ENCODE measurements at regions not wholly inside any gene's neighbourhood (a gene's known extent, or its start where the extent isn't known, plus 50 kb on each side); places are given as distances from the start of the nearest gene placed in this dataset.
"Not testable (repeated sequence)": the region's sequence is repeated elsewhere in the genome, so short reads cannot be mapped to it uniquely, and the experiment has no call there.

- Histone ChIP-seq H3K27ac (ENCODE audit: low read depth, low read length, poor library complexity, severe bottlenecking) (no peak overlapping the region), H3K4me1 (ENCODE audit: insufficient read depth, low read length, severe bottlenecking) (no peaks in the 10 kb centered on the region)
These were observed 268.8 kb downstream of the ADGRD1 start for GRCh38 chr12:131222329-131223139.

GRCh38 chr12:131223171-131223761, 269.6 kb downstream of the ADGRD1 start:
- H3K4me3 ChIP-seq (ENCODE audit: low read depth, low read length, poor library complexity, severe bottlenecking): no peak overlapping the region
- no peaks in the 10 kb centered on the region for H3K36me3 ChIP-seq (ENCODE audit: insufficient read depth, low read length)
- H3K4me1 ChIP-seq (ENCODE audit: insufficient read depth, low read length, severe bottlenecking): no peaks in the 10 kb centered on the region
- H3K9ac ChIP-seq (ENCODE audit: low read length): no peak overlapping the region
- no peak overlapping the region for H3K4me2 ChIP-seq (ENCODE audit: low read length)
- no peaks in the 10 kb centered on the region for H3F3A ChIP-seq (ENCODE audit: insufficient read depth, low read length)
- no peak overlapping the region for H3K27ac ChIP-seq (ENCODE audit: low read depth, low read length, poor library complexity, severe bottlenecking)
- no peaks in the 10 kb centered on the region for H3K9me3 ChIP-seq (ENCODE audit: low read length)
- TF ChIP-seq CTCF (IDR thresholded peaks at IDR 0.05; ENCODE audit: low read length): no peak
- TF ChIP-seq EZH2 (IDR thresholded peaks at IDR 0.05; ENCODE audit: borderline replicate concordance, low read length): no peak
- no peaks in the 10 kb centered on the region for H3K79me2 ChIP-seq (ENCODE audit: insufficient read depth, low read length)
- no peaks in the 10 kb centered on the region for H3K27me3 ChIP-seq (ENCODE audit: insufficient read depth, low read length)
- H3K9me2 ChIP-seq (ENCODE audit: low read depth, low read length): no peaks in the 10 kb centered on the region
- no peaks in the 10 kb centered on the region for H4K20me1 ChIP-seq (ENCODE audit: insufficient read depth, low read length)
- H2AFZ ChIP-seq (ENCODE audit: low read length): no peak overlapping the region

More at GRCh38 chr12:131222329-131223139, 268.8 kb downstream of the ADGRD1 start:
- Histone ChIP-seq H4K20me1 (ENCODE audit: insufficient read depth, low read length) (no peaks in the 10 kb centered on the region), H3K4me3 (ENCODE audit: low read depth, low read length, poor library complexity, severe bottlenecking) (no peak overlapping the region), H3K79me2 (ENCODE audit: insufficient read depth, low read length) (no peaks in the 10 kb centered on the region), H2AFZ (ENCODE audit: low read length) (no peak overlapping the region), H3K27me3 (ENCODE audit: insufficient read depth, low read length) (no peaks in the 10 kb centered on the region), H3K9me3 (ENCODE audit: low read length) (no peaks in the 10 kb centered on the region), H3K9ac (ENCODE audit: low read length) (no peak overlapping the region), H3K36me3 (ENCODE audit: insufficient read depth, low read length) (no peaks in the 10 kb centered on the region), H3K4me2 (ENCODE audit: low read length) (no peak overlapping the region), H3F3A (ENCODE audit: insufficient read depth, low read length) (no peaks in the 10 kb centered on the region), H3K9me2 (ENCODE audit: low read depth, low read length) (no peaks in the 10 kb centered on the region)
- TF ChIP-seq EZH2 (IDR thresholded peaks at IDR 0.05; ENCODE audit: borderline replicate concordance, low read length): no peak

GRCh38 chr12:131223791-131224225, 270.1 kb downstream of the ADGRD1 start:
- Histone ChIP-seq H3K27ac (ENCODE audit: low read depth, low read length, poor library complexity, severe bottlenecking) (no peak overlapping the region), H3K9ac (ENCODE audit: low read length) (no peak overlapping the region), H3K4me3 (ENCODE audit: low read depth, low read length, poor library complexity, severe bottlenecking) (no peak overlapping the region), H2AFZ (ENCODE audit: low read length) (no peak overlapping the region), H3K9me3 (ENCODE audit: low read length) (no peaks in the 10 kb centered on the region), H3K27me3 (ENCODE audit: insufficient read depth, low read length) (no peaks in the 10 kb centered on the region), H3K9me2 (ENCODE audit: low read depth, low read length) (no peaks in the 10 kb centered on the region), H3K4me2 (ENCODE audit: low read length) (no peak overlapping the region), H3K79me2 (ENCODE audit: insufficient read depth, low read length) (no peaks in the 10 kb centered on the region), H4K20me1 (ENCODE audit: insufficient read depth, low read length) (no peaks in the 10 kb centered on the region), H3K36me3 (ENCODE audit: insufficient read depth, low read length) (no peaks in the 10 kb centered on the region), H3F3A (ENCODE audit: insufficient read depth, low read length) (no peaks in the 10 kb centered on the region), H3K4me1 (ENCODE audit: insufficient read depth, low read length, severe bottlenecking) (no peaks in the 10 kb centered on the region)
- TF ChIP-seq EZH2 (IDR thresholded peaks at IDR 0.05; ENCODE audit: borderline replicate concordance, low read length) (no peak), CTCF (IDR thresholded peaks at IDR 0.05; ENCODE audit: low read length) (no peak)

DNA sequence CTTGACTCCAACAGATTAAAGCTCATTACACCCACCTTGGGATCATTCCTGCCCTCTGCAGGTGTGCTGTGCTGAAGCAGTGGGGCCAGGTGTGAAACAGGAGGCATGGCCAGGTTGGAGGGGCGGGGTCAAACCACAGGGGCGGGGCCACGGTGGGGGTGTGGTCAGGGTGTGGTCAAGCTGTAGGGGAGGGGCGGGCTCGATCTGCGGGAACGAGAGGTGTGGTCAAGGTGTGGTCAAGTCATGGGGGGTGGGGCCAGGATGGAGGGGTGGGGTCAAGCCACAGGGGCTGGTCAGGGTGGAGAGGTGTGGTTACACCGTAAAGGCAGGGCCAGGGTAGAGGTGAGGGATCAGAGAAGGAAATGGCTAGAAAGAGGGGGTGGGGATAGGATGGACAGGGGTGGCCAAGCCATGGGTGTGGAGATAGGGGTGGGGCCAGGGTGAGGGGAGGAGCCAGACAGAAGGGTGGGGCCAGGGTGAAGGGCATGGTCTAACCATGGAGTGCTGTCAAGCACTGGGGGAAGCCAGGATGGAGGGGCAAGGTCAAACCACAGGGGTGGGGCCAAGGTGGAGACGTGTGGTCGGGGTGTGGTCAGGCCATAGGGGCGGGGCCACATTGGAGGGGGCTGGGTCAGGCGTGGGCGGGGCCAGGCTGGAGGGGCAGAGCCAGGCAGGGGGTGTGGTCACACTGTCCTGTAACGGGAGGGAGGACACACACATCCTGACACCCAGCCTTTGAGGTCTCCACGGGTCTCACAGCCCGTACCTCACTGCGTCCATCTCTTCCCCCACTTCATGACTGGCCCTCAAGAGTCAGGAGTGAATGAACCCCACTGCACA, 270.7 kb downstream of the ADGRD1 start:
- H3K4me2 ChIP-seq (ENCODE audit: low read length); H2AFZ ChIP-seq (ENCODE audit: low read length); H3K9me2 ChIP-seq (ENCODE audit: low read depth, low read length); H3K4me1 ChIP-seq (ENCODE audit: insufficient read depth, low read length, severe bottlenecking); H3K79me2 ChIP-seq (ENCODE audit: insufficient read depth, low read length); H3K9ac ChIP-seq (ENCODE audit: low read length); H3K36me3 ChIP-seq (ENCODE audit: insufficient read depth, low read length); H3K27me3 ChIP-seq (ENCODE audit: insufficient read depth, low read length); H4K20me1 ChIP-seq (ENCODE audit: insufficient read depth, low read length); H3K9me3 ChIP-seq (ENCODE audit: low read length); H3F3A ChIP-seq (ENCODE audit: insufficient read depth, low read length); H3K27ac ChIP-seq (ENCODE audit: low read depth, low read length, poor library complexity, severe bottlenecking); H3K4me3 ChIP-seq (ENCODE audit: low read depth, low read length, poor library complexity, severe bottlenecking): not testable (repeated sequence)

GRCh38 chr12:131225066-131225380, 271.3 kb downstream of the ADGRD1 start:
- H3K9me3 ChIP-seq (ENCODE audit: low read length); H3K9ac ChIP-seq (ENCODE audit: low read length); H2AFZ ChIP-seq (ENCODE audit: low read length); H3K4me3 ChIP-seq (ENCODE audit: low read depth, low read length, poor library complexity, severe bottlenecking); H3K27me3 ChIP-seq (ENCODE audit: insufficient read depth, low read length); H3K36me3 ChIP-seq (ENCODE audit: insufficient read depth, low read length); H3K9me2 ChIP-seq (ENCODE audit: low read depth, low read length); H3F3A ChIP-seq (ENCODE audit: insufficient read depth, low read length); H3K79me2 ChIP-seq (ENCODE audit: insufficient read depth, low read length); H3K4me1 ChIP-seq (ENCODE audit: insufficient read depth, low read length, severe bottlenecking); H3K4me2 ChIP-seq (ENCODE audit: low read length); H4K20me1 ChIP-seq (ENCODE audit: insufficient read depth, low read length); H3K27ac ChIP-seq (ENCODE audit: low read depth, low read length, poor library complexity, severe bottlenecking): not testable (repeated sequence)

Measured in OCI-LY1 (cell line).